Right lobe of liver (tissue), 4 donors: ENCODE measurements at regions not wholly inside any gene's neighbourhood (a gene's known extent, or its start where the extent isn't known, plus 50 kb on each side); places are given as distances from the start of the nearest gene placed in this dataset.

Source experiments
- POLR2A ChIP-seq: fragments of 450-650 bp; IDR thresholded peaks from one replicate; pipeline ENCODE4 v1.6.1; 2017; ENCODE audit warnings: antibody characterized with exemption, mild to moderate bottlenecking
- TF ChIP-seq, protein P1 (sequence below), 4 donors: fragments of 200-600 bp in 3 of 4; fragments of 450-650 bp in 1 of 4; IDR thresholded peaks; one replicate each; pipeline versions ENCODE4 v1.5.1 to v1.8.0; 2016 to 2022; ENCODE audit warnings: antibody characterized with exemption in 4 of 4, mild to moderate bottlenecking in 2 of 4
- donor health status: DM: no; HTN: no; CAD: no.
- donor health status: DM: no; HTN: no; CAD: no.
- donor health status: DM: no; HTN: yes; CAD: no.

GRCh38 chr13:80462567-80462966 lies 121.6 kb upstream of the SPRY2 start:
- TF ChIP-seq, protein P1, sequence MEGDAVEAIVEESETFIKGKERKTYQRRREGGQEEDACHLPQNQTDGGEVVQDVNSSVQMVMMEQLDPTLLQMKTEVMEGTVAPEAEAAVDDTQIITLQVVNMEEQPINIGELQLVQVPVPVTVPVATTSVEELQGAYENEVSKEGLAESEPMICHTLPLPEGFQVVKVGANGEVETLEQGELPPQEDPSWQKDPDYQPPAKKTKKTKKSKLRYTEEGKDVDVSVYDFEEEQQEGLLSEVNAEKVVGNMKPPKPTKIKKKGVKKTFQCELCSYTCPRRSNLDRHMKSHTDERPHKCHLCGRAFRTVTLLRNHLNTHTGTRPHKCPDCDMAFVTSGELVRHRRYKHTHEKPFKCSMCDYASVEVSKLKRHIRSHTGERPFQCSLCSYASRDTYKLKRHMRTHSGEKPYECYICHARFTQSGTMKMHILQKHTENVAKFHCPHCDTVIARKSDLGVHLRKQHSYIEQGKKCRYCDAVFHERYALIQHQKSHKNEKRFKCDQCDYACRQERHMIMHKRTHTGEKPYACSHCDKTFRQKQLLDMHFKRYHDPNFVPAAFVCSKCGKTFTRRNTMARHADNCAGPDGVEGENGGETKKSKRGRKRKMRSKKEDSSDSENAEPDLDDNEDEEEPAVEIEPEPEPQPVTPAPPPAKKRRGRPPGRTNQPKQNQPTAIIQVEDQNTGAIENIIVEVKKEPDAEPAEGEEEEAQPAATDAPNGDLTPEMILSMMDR (IDR thresholded peaks at IDR 0.05), result no peak
- no peak for TF ChIP-seq POLR2A
